Stimulated activated naive CD4-positive, alpha-beta T cell treated with Interleukin-2 at 50 U/mL for 16 hours (primary cell): ENCODE measurements at regions not wholly inside any gene's neighbourhood (a gene's known extent, or its start where the extent isn't known, plus 50 kb on each side); places are given as distances from the start of the nearest gene placed in this dataset.

ENCODE experiments used
- DNase-seq: peaks from one replicate; lab custom pipeline; 2025; lab: John Stamatoyannopoulos, UW

GRCh38 chr20:4299773-4300172 is 50.7 kb upstream of the ADRA1D start:
- no peak for DNase-seq

DNA sequence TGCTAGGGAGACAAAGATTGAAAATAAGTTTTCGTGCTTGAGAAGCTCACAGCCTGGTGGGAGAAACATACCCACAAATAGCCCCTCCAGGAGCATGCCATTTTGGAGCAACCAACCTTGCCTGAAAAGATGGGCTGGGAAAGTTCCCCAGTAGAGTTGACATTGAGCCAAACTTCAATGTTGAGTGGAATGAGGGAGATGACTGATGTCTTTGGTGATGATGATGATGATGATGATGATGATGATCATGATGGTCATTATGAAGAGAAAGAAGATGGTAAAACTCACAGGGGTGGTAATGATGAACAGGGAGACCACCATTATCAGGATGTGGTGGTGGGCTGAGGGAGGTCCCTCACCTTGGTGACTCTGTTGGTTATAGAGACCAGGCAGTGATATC is 50.1 kb upstream of the ADRA1D start:
- no peak for DNase-seq
